CD4-positive, alpha-beta memory T cell (primary cell): ENCODE measurements at regions not wholly inside any gene's neighbourhood (a gene's known extent, or its start where the extent isn't known, plus 50 kb on each side); places are given as distances from the start of the nearest gene placed in this dataset.

Source experiments
- CTCF ChIA-PET: fragments of 350-600 bp; sonication (Branson Sonifier 250); formaldehyde crosslinking; loops from one replicate; lab custom pipeline; 2021; ENCODE audit warnings: inconsistent platforms; ENCODE audit not compliant: partially characterized antibody; lab: Charles Lee
- POLR2A ChIA-PET: fragments of 350-600 bp; sonication (Branson Sonifier 250); formaldehyde crosslinking; loops from one replicate; lab custom pipeline; 2021; ENCODE audit not compliant: partially characterized antibody; lab: Charles Lee
- DNase-seq, 5 donors: peaks; one replicate each; pipeline versions ENCODE4 v3.0.0 to v3.0.0-alpha.2; 2020 to 2022; ENCODE audit warnings: mixed read lengths in 1 of 5
- H3K27ac ChIP-seq: one replicate; pipeline ENCODE4 v1.7.0; 2013; ENCODE audit warnings: low read depth, low read length
- H3K27me3 ChIP-seq: 2 replicates; pipeline ENCODE4 v1.7.0; 2013; ENCODE audit warnings: mild to moderate bottlenecking, low read length, moderate library complexity; ENCODE audit not compliant: insufficient read depth
- H3K36me3 ChIP-seq: 2 replicates; pipeline ENCODE4 v1.7.0; 2013; ENCODE audit warnings: mild to moderate bottlenecking, low read length, moderate library complexity; ENCODE audit not compliant: insufficient read depth
- H3K4me1 ChIP-seq: 2 replicates; pipeline ENCODE4 v1.7.0; 2013; ENCODE audit warnings: mild to moderate bottlenecking, low read length, moderate library complexity; ENCODE audit not compliant: insufficient read depth
- H3K4me3 ChIP-seq, 2 donors: one replicate each; pipeline ENCODE4 v1.7.0; 2013; ENCODE audit warnings: low read length in 2 of 2, mild to moderate bottlenecking in 1 of 2
- H3K9me3 ChIP-seq, 2 donors: one replicate each; pipeline ENCODE4 v1.7.0; 2013; ENCODE audit warnings: low read length in 2 of 2, control low read depth in 1 of 2; ENCODE audit not compliant: control insufficient read depth in 1 of 2
- H3K27ac Mint-ChIP-seq, 7 donors: one replicate each; pipeline ENCODE4 v1.8.0; 2020 to 2021; ENCODE audit warnings: mixed read lengths in 7 of 7, mild to moderate bottlenecking in 6 of 7, inconsistent platforms in 3 of 7, moderate library complexity in 3 of 7
- H3K27me3 Mint-ChIP-seq, 2 donors: one replicate each; pipeline ENCODE4 v1.8.0; 2020 to 2021; ENCODE audit warnings: mixed read lengths in 2 of 2
- H3K36me3 Mint-ChIP-seq, 2 donors: one replicate each; pipeline ENCODE4 v1.8.0; 2020 to 2021; ENCODE audit warnings: mixed read lengths in 2 of 2, inconsistent platforms in 1 of 2, mild to moderate bottlenecking in 1 of 2
- H3K4me1 Mint-ChIP-seq, 4 donors: one replicate each; pipeline ENCODE4 v1.8.0; 2020 to 2021; ENCODE audit warnings: mixed read lengths in 4 of 4, mild to moderate bottlenecking in 1 of 4
- H3K4me3 Mint-ChIP-seq, 8 donors: one replicate each; pipeline ENCODE4 v1.8.0; 2020 to 2021; ENCODE audit warnings: mixed read lengths in 8 of 8, mild to moderate bottlenecking in 7 of 8, moderate library complexity in 6 of 8, inconsistent platforms in 3 of 8
- H3K9me3 Mint-ChIP-seq, 8 donors: one replicate each; pipeline ENCODE4 v1.8.0; 2020 to 2021; ENCODE audit warnings: mixed read lengths in 8 of 8, mild to moderate bottlenecking in 5 of 8, inconsistent platforms in 3 of 8, moderate library complexity in 1 of 8
- intact Hi-C: fragments of 100-400 bp; cut with micrococcal nuclease; formaldehyde crosslinking; loops from one replicate; pipeline ENCODE4 v1.15.1; 2023

GRCh38 chr3:140816372-140817195 lies 125.1 kb upstream of the SLC25A36 start:
- Mint-ChIP-seq H3K9me3 (peaks cover 0 to 18% (median 6%) of the 10 kb centered on the region in 8 donors), H3K4me3 (no peak overlapping the region), H3K36me3 (no peaks in the 10 kb centered on the region), H3K27me3 (peaks cover 3 to 5% of the 10 kb centered on the region in 2 donors), H3K4me1 (no peaks in the 10 kb centered on the region), H3K27ac (no peak overlapping the region)
- no peak overlapping the region for H3K4me3 ChIP-seq
- DNase-seq: no peak
- ChIA-PET POLR2A (no interaction called here), CTCF (no interaction called here)
- no peaks in the 10 kb centered on the region for H3K9me3 ChIP-seq
- no peaks in the 10 kb centered on the region for H3K4me1 ChIP-seq
- no peaks in the 10 kb centered on the region for H3K36me3 ChIP-seq
- H3K27ac ChIP-seq: no peak overlapping the region
- intact Hi-C loops: no loop called here
- no peaks in the 10 kb centered on the region for H3K27me3 ChIP-seq

- H3K4me3 Mint-ChIP-seq: no peak overlapping the region
- ChIA-PET POLR2A (no interaction called here), CTCF (interaction anchor here (1.2 kb wide), 1 partner anchor 8 kb away, joined by 4 read pairs; no protein-coding TSS in a partner anchor)
- peaks cover 0 to 1% (median 0%) of the 10 kb centered on the region in 8 donors for H3K9me3 Mint-ChIP-seq
- no peak overlapping the region for H3K27ac Mint-ChIP-seq
- no peak overlapping the region for H3K4me3 ChIP-seq
- DNase-seq: no peak
- H3K9me3 ChIP-seq: no peaks in the 10 kb centered on the region
- intact Hi-C loops: no loop called here
- no peaks in the 10 kb centered on the region for H3K36me3 Mint-ChIP-seq
- no peaks in the 10 kb centered on the region for H3K4me1 Mint-ChIP-seq
- H3K27me3 Mint-ChIP-seq: peaks cover 3 to 4% of the 10 kb centered on the region in 2 donors
- H3K27ac ChIP-seq: no peak overlapping the region
- H3K36me3 ChIP-seq: no peaks in the 10 kb centered on the region
- no peaks in the 10 kb centered on the region for H3K4me1 ChIP-seq
- no peaks in the 10 kb centered on the region for H3K27me3 ChIP-seq
These were observed 120.1 kb upstream of the SLC25A36 start for GRCh38 chr3:140821493-140821892.

- no peak overlapping the region for H3K27ac Mint-ChIP-seq
- no peaks in the 10 kb centered on the region for H3K4me1 ChIP-seq
- peaks cover 0 to 1% (median 0%) of the 10 kb centered on the region in 8 donors for H3K9me3 Mint-ChIP-seq
These were observed 119.1 kb upstream of the SLC25A36 start for GRCh38 chr3:140822401-140823047.

GRCh38 chr3:140823106-140823505 lies 118.5 kb upstream of the SLC25A36 start:
- no peaks in the 10 kb centered on the region for H3K36me3 Mint-ChIP-seq
- no peaks in the 10 kb centered on the region for H3K27me3 ChIP-seq
- H3K9me3 ChIP-seq: no peaks in the 10 kb centered on the region
- intact Hi-C loops: no loop called here
- no peak overlapping the region for H3K4me3 Mint-ChIP-seq
- no peak overlapping the region for H3K27ac ChIP-seq
- H3K9me3 Mint-ChIP-seq: peaks cover 0 to 1% (median 0%) of the 10 kb centered on the region in 8 donors
- no peaks in the 10 kb centered on the region for H3K4me1 ChIP-seq
- ChIA-PET CTCF (no interaction called here), POLR2A (no interaction called here)
- no peak overlapping the region for H3K27ac Mint-ChIP-seq
- no peaks in the 10 kb centered on the region for H3K4me1 Mint-ChIP-seq
- no peak for DNase-seq
- H3K27me3 Mint-ChIP-seq: peaks cover 1 to 3% of the 10 kb centered on the region in 2 donors
- no peaks in the 10 kb centered on the region for H3K36me3 ChIP-seq
- no peak overlapping the region for H3K4me3 ChIP-seq

More at GRCh38 chr3:140822401-140823047, 119.1 kb upstream of the SLC25A36 start:
- no peaks in the 10 kb centered on the region for H3K36me3 Mint-ChIP-seq
- peaks cover 3 to 4% of the 10 kb centered on the region in 2 donors for H3K27me3 Mint-ChIP-seq
- no peak for DNase-seq
- Histone ChIP-seq H3K27me3 (no peaks in the 10 kb centered on the region), H3K9me3 (no peaks in the 10 kb centered on the region), H3K36me3 (no peaks in the 10 kb centered on the region), H3K27ac (no peak overlapping the region), H3K4me3 (no peak overlapping the region)
- intact Hi-C loops: no loop called here
- ChIA-PET CTCF (no interaction called here), POLR2A (no interaction called here)
- no peaks in the 10 kb centered on the region for H3K4me1 Mint-ChIP-seq
- no peak overlapping the region for H3K4me3 Mint-ChIP-seq

- POLR2A ChIA-PET: no interaction called here
- no peak overlapping the region for H3K27ac ChIP-seq
- no peak for DNase-seq
- no peaks in the 10 kb centered on the region for H3K36me3 Mint-ChIP-seq
- H3K4me3 Mint-ChIP-seq: no peak overlapping the region
- H3K27me3 ChIP-seq: no peaks in the 10 kb centered on the region
- no peak overlapping the region for H3K4me3 ChIP-seq
- H3K27ac Mint-ChIP-seq: no peak overlapping the region
- no peaks in the 10 kb centered on the region for H3K36me3 ChIP-seq
- CTCF ChIA-PET: no interaction called here
- H3K27me3 Mint-ChIP-seq: peaks cover 6% of the 10 kb centered on the region in 2 donors
- H3K4me1 Mint-ChIP-seq: no peaks in the 10 kb centered on the region
- no peaks in the 10 kb centered on the region for H3K9me3 ChIP-seq
- no peaks in the 10 kb centered on the region for H3K4me1 ChIP-seq
- intact Hi-C loops: no loop called here
- no peaks in the 10 kb centered on the region for H3K9me3 Mint-ChIP-seq
These were observed 113.7 kb upstream of the SLC25A36 start for GRCh38 chr3:140827894-140828293.

- POLR2A ChIA-PET: no interaction called here
- Histone ChIP-seq H3K27ac (no peak overlapping the region), H3K36me3 (no peaks in the 10 kb centered on the region), H3K4me1 (no peaks in the 10 kb centered on the region), H3K4me3 (no peak overlapping the region), H3K27me3 (no peaks in the 10 kb centered on the region), H3K9me3 (no peaks in the 10 kb centered on the region)
- intact Hi-C loops: no loop called here
- Mint-ChIP-seq H3K4me3 (no peak overlapping the region), H3K9me3 (no peaks in the 10 kb centered on the region), H3K4me1 (no peaks in the 10 kb centered on the region), H3K27me3 (peaks cover 8% of the 10 kb centered on the region in 2 donors), H3K27ac (no peak overlapping the region), H3K36me3 (no peaks in the 10 kb centered on the region)
- no peak for DNase-seq
- CTCF ChIA-PET: no interaction called here
These were observed 113.1 kb upstream of the SLC25A36 start for GRCh38 chr3:140828585-140828984.

GRCh38 chr3:140829796-140830195 lies 111.8 kb upstream of the SLC25A36 start:
- intact Hi-C loops: no loop called here
- CTCF ChIA-PET: interaction anchor here (1.5 kb wide), 1 partner anchor 9 kb away, joined by 4 read pairs; no protein-coding TSS in a partner anchor
- H3K27ac Mint-ChIP-seq: no peak overlapping the region
- Histone ChIP-seq H3K9me3 (no peaks in the 10 kb centered on the region), H3K4me1 (no peaks in the 10 kb centered on the region), H3K4me3 (no peak overlapping the region), H3K27ac (no peak overlapping the region), H3K36me3 (no peaks in the 10 kb centered on the region), H3K27me3 (no peaks in the 10 kb centered on the region)
- no peaks in the 10 kb centered on the region for H3K9me3 Mint-ChIP-seq
- H3K27me3 Mint-ChIP-seq: peaks cover 8 to 11% of the 10 kb centered on the region in 2 donors
- no peaks in the 10 kb centered on the region for H3K4me1 Mint-ChIP-seq
- H3K36me3 Mint-ChIP-seq: no peaks in the 10 kb centered on the region
- H3K4me3 Mint-ChIP-seq: no peak overlapping the region
- DNase-seq: no peak
- POLR2A ChIA-PET: no interaction called here
